GM21447 (cell line): ENCODE measurements at regions not wholly inside any gene's neighbourhood (a gene's known extent, or its start where the extent isn't known, plus 50 kb on each side); places are given as distances from the start of the nearest gene placed in this dataset.

ENCODE experiments used
- ATAC-seq: cut with Tn5 transposase; IDR thresholded peaks from one replicate; pipeline ENCODE4 v1.9.1; 2021; ENCODE audit not compliant: unreplicated experiment

- no peak for ATAC-seq
Observed at GRCh38 chr7:110095372-110096052, 995.4 kb upstream of the LRRN3 start.

DNA sequence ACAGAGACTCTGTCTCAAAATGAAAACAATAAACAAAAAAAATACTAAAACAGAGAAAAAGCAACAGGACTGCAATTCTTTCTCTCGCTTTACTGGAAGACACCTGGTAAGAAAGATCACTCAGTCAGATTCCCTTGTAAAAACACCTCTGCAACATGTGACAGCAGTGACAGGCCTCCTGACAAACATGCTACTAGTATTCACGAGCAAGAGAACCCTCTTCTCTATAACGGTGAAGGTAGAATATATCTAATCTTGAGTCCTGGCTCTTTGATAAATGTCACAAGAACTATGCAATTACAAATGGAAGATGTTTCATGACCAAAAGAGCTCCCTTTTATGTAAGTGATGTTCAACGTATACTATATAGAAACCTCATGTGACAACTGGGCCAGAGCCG lies 986.7 kb upstream of the LRRN3 start:
- ATAC-seq: no peak

DNA sequence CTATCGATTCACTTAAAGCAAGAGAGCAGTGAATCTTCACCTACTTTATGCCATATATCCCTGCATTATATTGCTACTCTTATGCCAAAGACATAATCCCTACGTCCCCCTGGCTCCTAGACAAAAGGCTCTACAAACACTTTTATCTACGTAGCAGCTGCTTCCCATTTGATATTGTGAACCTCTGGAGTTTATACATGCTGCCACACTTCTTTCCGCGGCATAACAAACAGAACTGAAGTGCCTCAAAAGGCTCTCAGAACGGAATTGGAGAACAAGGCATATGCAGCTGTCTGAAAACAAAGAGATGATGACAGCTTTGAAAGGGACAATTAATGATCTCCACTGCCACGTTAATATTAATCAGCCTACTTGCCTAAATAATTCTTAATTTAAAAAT lies 985.6 kb upstream of the LRRN3 start:
- no peak for ATAC-seq

GRCh38 chr7:110105840-110106239 lies 985.1 kb upstream of the LRRN3 start:
- no peak for ATAC-seq

GRCh38 chr7:110119883-110120581 lies 970.9 kb upstream of the LRRN3 start:
- no peak for ATAC-seq

GRCh38 chr7:110129159-110129558 lies 961.8 kb upstream of the LRRN3 start:
- no peak for ATAC-seq

GRCh38 chr7:110130669-110131068 lies 960.3 kb upstream of the LRRN3 start:
- ATAC-seq: no peak

DNA sequence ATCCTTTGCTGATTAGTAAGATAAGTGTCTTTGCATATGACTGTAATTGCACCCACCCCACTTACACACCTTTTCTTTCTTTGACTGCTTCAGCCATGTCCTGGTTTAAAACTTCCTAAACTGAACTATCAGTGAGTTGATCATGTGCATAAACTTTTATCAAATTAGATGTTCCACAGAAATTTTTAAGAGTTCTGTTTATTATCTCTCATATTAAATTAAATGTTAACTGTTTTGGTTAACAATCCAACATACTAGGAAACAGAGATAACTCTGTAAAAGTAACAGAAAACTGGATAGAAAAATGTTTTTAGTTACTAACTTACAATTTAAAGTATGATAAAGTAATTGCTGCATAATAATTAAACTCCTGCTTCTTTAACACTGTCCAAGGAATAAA lies 959.6 kb upstream of the LRRN3 start:
- no peak for ATAC-seq

DNA sequence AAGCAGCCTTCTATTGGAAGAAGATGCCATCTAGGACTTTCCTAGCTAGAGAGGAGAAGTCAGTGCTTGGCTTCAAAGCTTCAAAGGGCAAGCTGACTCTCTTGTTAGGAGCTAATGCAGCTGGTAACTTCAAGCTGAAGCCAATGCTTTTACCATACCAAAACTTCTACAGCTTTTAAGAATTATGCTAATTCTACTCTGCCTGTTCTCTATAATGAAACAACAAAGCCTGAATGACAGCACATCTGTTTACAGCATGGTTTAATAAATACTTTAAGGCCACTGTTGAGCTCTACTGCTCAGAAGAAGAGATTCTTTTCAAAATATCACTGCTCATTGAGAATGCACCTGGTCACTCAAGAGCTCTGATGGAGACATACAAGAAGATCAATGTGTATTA lies 951.9 kb upstream of the LRRN3 start:
- ATAC-seq: no peak

DNA sequence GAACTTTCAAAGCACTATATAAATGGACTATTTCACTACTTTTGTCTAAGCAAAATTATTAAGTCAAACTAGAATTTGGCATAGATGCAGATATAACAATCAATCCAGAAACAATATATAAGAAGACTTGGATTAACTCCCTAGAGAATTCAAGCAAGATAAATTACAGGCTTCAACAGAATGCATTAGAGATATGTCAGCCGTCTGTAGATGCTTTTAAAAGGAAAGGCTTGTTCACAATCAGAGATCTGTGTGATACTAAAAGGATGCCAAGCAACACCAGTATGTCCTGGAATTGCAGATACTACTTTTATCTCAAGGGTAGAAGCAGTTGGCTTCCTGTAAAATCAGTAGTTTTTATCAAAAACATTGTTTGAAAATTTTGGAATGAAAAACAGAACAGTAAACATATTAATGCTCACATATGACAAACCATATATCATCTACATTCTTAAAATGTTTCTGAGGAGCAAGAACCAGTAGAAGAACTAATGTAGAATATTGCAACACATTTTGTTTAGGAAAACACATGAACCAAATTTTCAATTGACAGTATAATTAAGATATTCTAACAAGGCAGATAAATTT lies 947.9 kb upstream of the LRRN3 start:
- ATAC-seq: no peak

- ATAC-seq: no peak
Observed at GRCh38 chr7:110144599-110144998, 946.3 kb upstream of the LRRN3 start.

DNA sequence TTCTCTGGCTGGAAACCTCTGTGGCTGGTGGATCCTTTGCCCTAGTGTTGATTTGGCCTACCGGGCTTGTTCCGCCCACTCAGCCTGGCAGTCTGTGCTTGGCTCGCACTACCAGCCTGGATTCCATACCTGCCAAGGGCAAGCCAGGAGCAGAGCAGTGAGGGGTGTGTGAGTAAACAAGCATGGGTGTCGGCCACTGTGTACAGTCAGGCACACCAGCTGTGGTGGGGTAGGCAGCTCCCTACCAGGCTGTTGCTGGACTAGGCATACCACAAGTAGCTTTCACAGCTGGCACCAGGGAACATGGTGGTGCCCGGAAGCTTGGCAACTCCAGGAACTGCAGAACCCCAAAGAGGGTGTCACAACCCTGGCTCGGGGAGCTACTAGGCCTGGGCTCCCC lies 942.9 kb upstream of the LRRN3 start:
- ATAC-seq: no peak

- no peak for ATAC-seq
Observed at GRCh38 chr7:110153222-110153621, 937.7 kb upstream of the LRRN3 start.

GRCh38 chr7:110156511-110156910 lies 934.4 kb upstream of the LRRN3 start:
- no peak for ATAC-seq

GRCh38 chr7:110157631-110158362 lies 933.1 kb upstream of the LRRN3 start:
- ATAC-seq: no peak

DNA sequence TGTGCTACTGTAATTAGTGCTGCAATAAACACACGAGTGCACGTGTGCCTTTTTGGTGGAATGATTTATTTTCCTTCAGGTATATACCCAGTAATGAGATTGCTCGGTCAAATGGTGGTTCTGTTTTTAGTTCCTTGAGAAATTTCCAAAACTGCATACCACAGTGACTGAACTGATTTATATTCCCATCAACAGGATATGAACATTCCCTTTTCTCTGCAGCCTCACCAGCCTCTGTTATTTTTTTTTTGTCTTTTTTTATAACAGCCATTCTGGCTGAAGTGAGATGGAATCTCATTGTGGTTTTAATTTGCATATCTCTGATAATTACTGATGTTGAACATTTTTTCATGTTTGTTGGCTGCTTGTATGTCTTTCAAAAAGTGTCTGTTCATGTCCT lies 922.9 kb upstream of the LRRN3 start:
- ATAC-seq: no peak

DNA sequence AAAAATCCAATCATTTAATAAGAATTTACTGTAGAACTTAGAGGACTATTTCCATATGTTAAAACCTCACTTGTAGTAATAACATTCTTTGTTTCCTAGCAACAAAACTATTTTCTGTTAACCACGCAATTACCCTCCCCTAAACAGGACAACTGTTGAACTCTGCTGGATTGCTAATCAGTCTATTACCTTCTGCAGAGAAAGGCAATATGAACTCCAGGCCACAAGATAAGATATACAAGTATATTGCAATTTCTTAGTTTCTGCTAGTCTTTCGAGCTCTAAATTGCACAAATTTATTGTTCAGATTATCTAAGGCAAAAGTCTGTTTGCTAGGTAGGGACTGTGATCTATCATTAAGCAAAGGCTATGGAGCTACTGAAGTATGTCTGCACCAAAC lies 920.1 kb upstream of the LRRN3 start:
- no peak for ATAC-seq

- no peak for ATAC-seq
Observed at GRCh38 chr7:110177463-110177862, 913.5 kb upstream of the LRRN3 start.

GRCh38 chr7:110179037-110179436 lies 911.9 kb upstream of the LRRN3 start:
- ATAC-seq: no peak

- ATAC-seq: no peak
Observed at GRCh38 chr7:110181768-110182167, 909.2 kb upstream of the LRRN3 start.

DNA sequence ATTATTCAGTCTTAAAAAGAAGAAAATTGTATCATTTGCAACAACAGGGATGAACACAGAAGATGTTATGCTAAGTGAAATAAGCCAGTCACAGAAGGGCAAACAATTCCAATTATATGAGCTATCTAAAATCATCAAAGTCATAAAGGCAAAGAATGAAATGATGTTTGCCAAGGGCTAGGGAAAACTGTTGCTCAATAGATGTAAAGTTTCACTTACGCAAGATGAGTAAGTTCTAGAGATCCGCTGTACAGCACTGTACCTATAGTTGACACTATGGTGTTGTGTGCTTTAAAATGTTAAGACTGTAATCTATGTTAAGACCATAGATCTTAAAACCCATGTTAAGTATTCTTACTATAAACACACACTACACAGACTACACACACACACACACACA lies 904.6 kb upstream of the LRRN3 start:
- ATAC-seq: no peak
